ENCODE measurements at regions not wholly inside any gene's neighbourhood (a gene's known extent, or its start where the extent isn't known, plus 50 kb on each side); places are given as distances from the start of the nearest gene placed in this dataset.

DNA sequence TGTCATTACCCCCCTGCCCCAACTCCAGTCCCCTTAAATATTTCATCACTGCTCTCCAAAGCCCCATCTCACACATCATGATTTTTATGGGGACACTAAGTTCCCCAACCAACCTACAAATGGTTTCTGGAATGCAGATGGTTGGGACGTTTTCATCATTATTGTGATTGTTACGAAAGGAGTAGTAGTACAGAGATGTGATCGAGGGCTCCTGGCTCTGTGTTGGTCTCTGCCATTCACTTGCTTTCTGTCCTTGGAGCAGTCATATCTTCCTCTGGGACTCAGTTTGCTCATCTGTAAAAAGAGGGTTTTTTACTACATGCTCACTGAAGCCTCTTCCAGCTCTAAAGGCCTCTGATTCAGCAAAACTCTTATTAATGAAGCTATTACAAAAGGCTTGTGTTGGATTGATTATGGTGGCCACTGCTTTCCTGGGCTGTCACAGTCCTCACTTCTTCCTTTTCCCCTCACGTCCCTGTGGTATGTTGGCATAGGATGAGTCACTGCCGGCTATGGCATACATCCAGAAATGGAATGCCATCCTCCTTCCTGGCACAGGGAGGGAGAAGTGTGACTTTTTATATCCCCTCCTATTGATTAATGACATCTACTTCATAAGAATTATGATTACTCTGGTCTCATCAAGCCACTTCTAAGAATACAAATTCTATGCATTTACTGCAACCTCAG, 593.7 kb downstream of the METTL15 start:
- H3K9me3 ChIP-seq (ENCODE audit: control insufficient read depth, insufficient read depth, low read length), result no peaks in the 10 kb centered on the region
- H3K4me1 ChIP-seq (ENCODE audit: control insufficient read depth, insufficient read depth, low read length), result no peaks in the 10 kb centered on the region
- no peak overlapping the region for H3K4me3 ChIP-seq (ENCODE audit: low read depth, low read length)
- no peaks in the 10 kb centered on the region for H3K36me3 ChIP-seq (ENCODE audit: control insufficient read depth, insufficient read depth, low read length)
- H3K27me3 ChIP-seq (ENCODE audit: control insufficient read depth, insufficient read depth, low read length), result no peaks in the 10 kb centered on the region
- no peak overlapping the region for H3K9ac ChIP-seq (ENCODE audit: low read depth, low read length)

- Histone ChIP-seq H3K27me3 (ENCODE audit: control insufficient read depth, insufficient read depth, low read length) (no peaks in the 10 kb centered on the region), H3K4me1 (ENCODE audit: control insufficient read depth, insufficient read depth, low read length) (no peaks in the 10 kb centered on the region), H3K36me3 (ENCODE audit: control insufficient read depth, insufficient read depth, low read length) (no peaks in the 10 kb centered on the region), H3K4me3 (ENCODE audit: low read depth, low read length) (no peak overlapping the region), H3K9ac (ENCODE audit: low read depth, low read length) (no peak overlapping the region), H3K9me3 (ENCODE audit: control insufficient read depth, insufficient read depth, low read length) (no peaks in the 10 kb centered on the region)
Measured at GRCh38 chr11:28699701-28700100, 591.5 kb downstream of the METTL15 start.

DNA sequence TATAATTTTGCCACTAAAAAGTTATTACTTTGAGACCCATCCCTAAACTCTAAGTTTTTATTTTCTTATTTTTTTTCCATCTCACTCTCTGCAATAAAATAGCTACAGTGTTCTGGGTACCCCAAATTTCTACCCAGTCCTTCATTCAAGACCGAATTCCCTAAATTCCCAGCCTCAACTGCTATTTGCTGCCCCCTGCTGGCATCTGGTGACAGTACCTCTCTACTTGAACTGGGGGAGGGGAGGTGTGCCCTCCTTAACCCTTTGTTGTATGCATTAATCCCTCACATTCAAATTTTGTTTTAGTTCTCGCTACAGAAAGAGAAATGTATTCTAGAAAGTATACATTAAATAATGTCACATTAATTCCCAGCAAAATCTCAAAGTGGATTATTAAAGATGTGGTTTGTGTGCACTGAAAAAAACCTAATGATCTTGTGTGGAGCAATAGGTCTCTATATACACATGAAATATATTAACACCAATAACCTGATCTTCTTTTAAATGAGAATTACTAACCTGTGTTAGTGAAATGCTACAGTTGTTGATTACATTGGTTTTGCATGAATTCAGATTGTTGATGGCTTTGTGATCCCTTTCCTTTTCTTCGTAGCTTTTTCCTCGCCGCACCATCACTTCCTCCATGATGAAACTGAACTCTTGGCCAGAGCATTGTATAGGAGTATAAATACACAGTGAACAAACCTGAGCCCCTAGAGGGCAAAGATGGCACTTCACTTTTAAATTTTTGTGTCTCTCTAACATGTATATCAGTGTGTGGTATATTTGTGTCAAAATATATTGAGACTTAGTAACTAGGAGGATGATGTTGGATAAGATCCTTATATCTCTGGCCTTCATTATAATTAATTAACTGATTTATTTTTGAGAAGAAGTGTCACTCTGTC, 590.0 kb downstream of the METTL15 start:
- no peaks in the 10 kb centered on the region for H3K9me3 ChIP-seq (ENCODE audit: control insufficient read depth, insufficient read depth, low read length)
- no peaks in the 10 kb centered on the region for H3K27me3 ChIP-seq (ENCODE audit: control insufficient read depth, insufficient read depth, low read length)
- H3K9ac ChIP-seq (ENCODE audit: low read depth, low read length), result no peak overlapping the region
- no peaks in the 10 kb centered on the region for H3K4me1 ChIP-seq (ENCODE audit: control insufficient read depth, insufficient read depth, low read length)
- H3K4me3 ChIP-seq (ENCODE audit: low read depth, low read length), result no peak overlapping the region
- no peaks in the 10 kb centered on the region for H3K36me3 ChIP-seq (ENCODE audit: control insufficient read depth, insufficient read depth, low read length)

GRCh38 chr11:28696591-28696990, 588.4 kb downstream of the METTL15 start:
- Histone ChIP-seq H3K36me3 (ENCODE audit: control insufficient read depth, insufficient read depth, low read length) (no peaks in the 10 kb centered on the region), H3K9me3 (ENCODE audit: control insufficient read depth, insufficient read depth, low read length) (no peaks in the 10 kb centered on the region), H3K4me1 (ENCODE audit: control insufficient read depth, insufficient read depth, low read length) (no peaks in the 10 kb centered on the region), H3K9ac (ENCODE audit: low read depth, low read length) (no peak overlapping the region), H3K27me3 (ENCODE audit: control insufficient read depth, insufficient read depth, low read length) (no peaks in the 10 kb centered on the region), H3K4me3 (ENCODE audit: low read depth, low read length) (no peak overlapping the region)

DNA sequence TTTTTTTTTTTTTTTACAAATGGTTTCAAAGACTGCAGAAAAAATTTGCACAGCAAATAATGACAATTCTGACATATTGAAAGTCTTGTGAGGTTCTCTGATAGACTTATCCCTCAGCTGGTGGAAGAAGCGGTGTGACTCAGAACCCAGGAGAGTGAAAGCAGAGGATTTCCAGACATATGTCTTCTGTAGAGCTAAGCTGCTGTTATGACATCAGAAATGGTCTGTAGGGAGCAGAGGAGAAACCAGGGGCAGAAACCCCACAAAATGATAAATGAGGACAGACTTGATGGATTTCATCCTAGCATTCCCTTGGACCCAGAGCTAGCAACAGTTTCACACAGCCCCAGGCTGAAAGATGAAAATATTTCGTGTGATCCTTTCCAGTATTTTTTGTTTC, 582.6 kb downstream of the METTL15 start:
- no peaks in the 10 kb centered on the region for H3K27me3 ChIP-seq (ENCODE audit: control insufficient read depth, insufficient read depth, low read length)
- no peak overlapping the region for H3K9ac ChIP-seq (ENCODE audit: low read depth, low read length)
- H3K4me3 ChIP-seq (ENCODE audit: low read depth, low read length), result no peak overlapping the region
- H3K36me3 ChIP-seq (ENCODE audit: control insufficient read depth, insufficient read depth, low read length), result no peaks in the 10 kb centered on the region
- H3K4me1 ChIP-seq (ENCODE audit: control insufficient read depth, insufficient read depth, low read length), result no peaks in the 10 kb centered on the region
- no peaks in the 10 kb centered on the region for H3K9me3 ChIP-seq (ENCODE audit: control insufficient read depth, insufficient read depth, low read length)

- H3K27me3 ChIP-seq (ENCODE audit: control insufficient read depth, insufficient read depth, low read length), result no peaks in the 10 kb centered on the region
- H3K4me1 ChIP-seq (ENCODE audit: control insufficient read depth, insufficient read depth, low read length), result no peaks in the 10 kb centered on the region
- H3K36me3 ChIP-seq (ENCODE audit: control insufficient read depth, insufficient read depth, low read length), result no peaks in the 10 kb centered on the region
- H3K9ac ChIP-seq (ENCODE audit: low read depth, low read length), result no peak overlapping the region
- no peak overlapping the region for H3K4me3 ChIP-seq (ENCODE audit: low read depth, low read length)
- H3K9me3 ChIP-seq (ENCODE audit: control insufficient read depth, insufficient read depth, low read length), result no peaks in the 10 kb centered on the region
Measured at GRCh38 chr11:28684011-28684586, 575.9 kb downstream of the METTL15 start.

GRCh38 chr11:28679795-28680468, 571.7 kb downstream of the METTL15 start:
- H3K4me1 ChIP-seq (ENCODE audit: control insufficient read depth, insufficient read depth, low read length), result no peaks in the 10 kb centered on the region
- no peak overlapping the region for H3K4me3 ChIP-seq (ENCODE audit: low read depth, low read length)
- H3K27me3 ChIP-seq (ENCODE audit: control insufficient read depth, insufficient read depth, low read length), result no peaks in the 10 kb centered on the region
- no peaks in the 10 kb centered on the region for H3K36me3 ChIP-seq (ENCODE audit: control insufficient read depth, insufficient read depth, low read length)
- no peaks in the 10 kb centered on the region for H3K9me3 ChIP-seq (ENCODE audit: control insufficient read depth, insufficient read depth, low read length)
- no peak overlapping the region for H3K9ac ChIP-seq (ENCODE audit: low read depth, low read length)

GRCh38 chr11:28677721-28678120, 569.5 kb downstream of the METTL15 start:
- Histone ChIP-seq H3K4me1 (ENCODE audit: control insufficient read depth, insufficient read depth, low read length) (no peaks in the 10 kb centered on the region), H3K27me3 (ENCODE audit: control insufficient read depth, insufficient read depth, low read length) (no peaks in the 10 kb centered on the region)

GRCh38 chr11:28675183-28675582, 567.0 kb downstream of the METTL15 start:
- H3K27me3 ChIP-seq (ENCODE audit: control insufficient read depth, insufficient read depth, low read length), result no peaks in the 10 kb centered on the region

More at GRCh38 chr11:28677721-28678120, 569.5 kb downstream of the METTL15 start:
- no peaks in the 10 kb centered on the region for H3K9me3 ChIP-seq (ENCODE audit: control insufficient read depth, insufficient read depth, low read length)
- no peak overlapping the region for H3K9ac ChIP-seq (ENCODE audit: low read depth, low read length)
- no peak overlapping the region for H3K4me3 ChIP-seq (ENCODE audit: low read depth, low read length)
- no peaks in the 10 kb centered on the region for H3K36me3 ChIP-seq (ENCODE audit: control insufficient read depth, insufficient read depth, low read length)

DNA sequence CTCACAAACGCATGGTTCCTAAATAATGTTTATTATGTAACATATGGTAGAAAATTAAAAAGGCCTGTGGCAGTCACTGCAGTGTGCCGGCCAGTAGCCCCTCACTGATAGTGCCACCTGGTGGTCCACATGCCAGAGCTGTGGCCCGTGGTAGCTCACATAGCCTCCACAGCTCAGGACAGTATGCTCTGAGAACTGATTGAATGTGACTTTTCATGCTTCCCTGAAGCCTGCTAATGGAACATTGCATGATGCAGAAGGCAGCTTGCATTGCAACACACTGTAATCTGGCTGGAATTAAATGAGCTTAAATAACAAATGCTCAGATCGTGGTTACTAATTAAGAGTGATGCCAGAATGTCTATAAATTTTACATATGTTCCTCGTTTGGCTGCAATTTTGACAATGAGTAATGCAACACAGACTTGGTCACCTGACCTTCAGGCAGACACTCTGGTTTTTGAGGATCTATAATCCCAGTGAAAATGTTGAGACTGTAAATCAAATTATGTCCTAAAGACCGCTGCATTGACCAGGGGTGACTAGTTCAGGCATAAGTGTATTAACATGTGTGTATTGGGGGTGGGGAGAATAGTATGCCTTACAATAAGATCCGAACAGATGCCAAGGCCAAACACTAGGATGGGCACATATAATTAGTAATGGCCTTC, 566.4 kb downstream of the METTL15 start:
- no peaks in the 10 kb centered on the region for H3K4me1 ChIP-seq (ENCODE audit: control insufficient read depth, insufficient read depth, low read length)
- H3K27me3 ChIP-seq (ENCODE audit: control insufficient read depth, insufficient read depth, low read length), result no peaks in the 10 kb centered on the region
- no peaks in the 10 kb centered on the region for H3K9me3 ChIP-seq (ENCODE audit: control insufficient read depth, insufficient read depth, low read length)
- no peaks in the 10 kb centered on the region for H3K36me3 ChIP-seq (ENCODE audit: control insufficient read depth, insufficient read depth, low read length)
- H3K9ac ChIP-seq (ENCODE audit: low read depth, low read length), result no peak overlapping the region
- H3K4me3 ChIP-seq (ENCODE audit: low read depth, low read length), result no peak overlapping the region

More at GRCh38 chr11:28675183-28675582, 567.0 kb downstream of the METTL15 start:
- H3K9me3 ChIP-seq (ENCODE audit: control insufficient read depth, insufficient read depth, low read length), result no peaks in the 10 kb centered on the region
- H3K36me3 ChIP-seq (ENCODE audit: control insufficient read depth, insufficient read depth, low read length), result no peaks in the 10 kb centered on the region
- no peak overlapping the region for H3K9ac ChIP-seq (ENCODE audit: low read depth, low read length)
- no peaks in the 10 kb centered on the region for H3K4me1 ChIP-seq (ENCODE audit: control insufficient read depth, insufficient read depth, low read length)
- H3K4me3 ChIP-seq (ENCODE audit: low read depth, low read length), result no peak overlapping the region

Data from iPS-15b (cell line).